HEK293 (cell line): ENCODE measurements at regions not wholly inside any gene's neighbourhood (a gene's known extent, or its start where the extent isn't known, plus 50 kb on each side); places are given as distances from the start of the nearest gene placed in this dataset.

Experiments
- CTCF ChIA-PET: fragments of 350-600 bp; formaldehyde crosslinking; extraction: SDS; loops from one replicate; lab custom pipeline; 2021; ENCODE audit warnings: antibody characterized with exemption; lab: Yijun Ruan, JAX
- POLR2A ChIA-PET: fragments of 300-600 bp; formaldehyde crosslinking; extraction: SDS; loops from one replicate; lab custom pipeline; 2020; ENCODE audit warnings: antibody characterized with exemption, inconsistent platforms; lab: Yijun Ruan, JAX
- H3K27ac ChIP-seq: fragments of 200-500 bp; sonication (Bioruptor generic); 2 replicates; pipeline ENCODE4 v1.5.1; 2014; ENCODE audit warnings: low read depth, low read length, control low read depth, inconsistent platforms; ENCODE audit errors: extremely low read depth
- H3K36me3 ChIP-seq, 2 experiments: fragments of 200-500 bp in 1 of 2; sonication (Bioruptor generic) in 1 of 2; 1 replicate in 1 of 2; 2 replicates in 1 of 2; pipeline ENCODE4 v1.5.1; 2014 to 2017; ENCODE audit warnings: inconsistent platforms in 2 of 2, low read length in 2 of 2; ENCODE audit not compliant: control insufficient read depth in 2 of 2, insufficient read depth in 1 of 2
- H3K4me1 ChIP-seq: fragments of 200-500 bp; sonication (Bioruptor generic); 2 replicates; pipeline ENCODE4 v1.5.1; 2014; ENCODE audit warnings: mild to moderate bottlenecking, low read length, inconsistent platforms; ENCODE audit not compliant: control insufficient read depth, insufficient read depth
- H3K4me3 ChIP-seq: 2 replicates; pipeline ENCODE4 v1.5.1; 2011; ENCODE audit warnings: low read depth, mild to moderate bottlenecking, control low read depth, low read length, moderate library complexity
- H3K9me3 ChIP-seq: fragments of 200-500 bp; sonication (Bioruptor generic); 2 replicates; pipeline ENCODE4 v1.5.1; 2014; ENCODE audit warnings: low read depth, low read length, inconsistent platforms; ENCODE audit not compliant: control insufficient read depth, insufficient read depth
- KLF16 ChIP-seq: fragments of 450-650 bp; formaldehyde crosslinking; IDR thresholded peaks from 2 replicates; pipeline ENCODE4 v1.5.1; 2017; ENCODE audit warnings: missing biosample characterization, missing genetic modification characterization
- RBAK ChIP-seq: fragments of 450-650 bp; formaldehyde crosslinking; IDR thresholded peaks from 2 replicates; pipeline ENCODE4 v1.5.1; 2016; ENCODE audit warnings: missing biosample characterization, missing genetic modification characterization
- ZBTB10 ChIP-seq: fragments of 450-650 bp; formaldehyde crosslinking; IDR thresholded peaks from 2 replicates; pipeline ENCODE4 v1.5.1; 2016; ENCODE audit warnings: missing biosample characterization, missing genetic modification characterization
- ZBTB48 ChIP-seq: fragments of 450-650 bp; formaldehyde crosslinking; IDR thresholded peaks from 2 replicates; pipeline ENCODE4 v1.5.1; 2016; ENCODE audit warnings: missing biosample characterization, missing genetic modification characterization
- ZBTB7A ChIP-seq: fragments of 450-650 bp; formaldehyde crosslinking; IDR thresholded peaks from 2 replicates; pipeline ENCODE4 v1.5.1; 2016; ENCODE audit warnings: low read depth, missing biosample characterization, missing genetic modification characterization
- ZNF112 ChIP-seq: fragments of 450-650 bp; formaldehyde crosslinking; IDR thresholded peaks from 2 replicates; pipeline ENCODE4 v1.5.0; 2017; ENCODE audit warnings: missing biosample characterization, missing genetic modification characterization
- ZNF19 ChIP-seq: fragments of 450-650 bp; formaldehyde crosslinking; IDR thresholded peaks from 2 replicates; pipeline ENCODE4; 2016; ENCODE audit warnings: missing biosample characterization, missing genetic modification characterization, low read depth
- ZNF223 ChIP-seq: fragments of 450-650 bp; formaldehyde crosslinking; IDR thresholded peaks from 2 replicates; pipeline ENCODE4 v1.5.1; 2016; ENCODE audit warnings: missing biosample characterization, missing genetic modification characterization
- ZNF398 ChIP-seq: fragments of 450-650 bp; formaldehyde crosslinking; IDR thresholded peaks from 2 replicates; pipeline ENCODE4 v1.5.1; 2017; ENCODE audit warnings: missing biosample characterization, missing genetic modification characterization
- ZNF416 ChIP-seq: fragments of 450-650 bp; formaldehyde crosslinking; IDR thresholded peaks from 2 replicates; pipeline ENCODE4 v1.5.1; 2016; ENCODE audit warnings: missing biosample characterization, missing genetic modification characterization
- ZNF426 ChIP-seq: fragments of 450-650 bp; formaldehyde crosslinking; IDR thresholded peaks from 2 replicates; pipeline ENCODE4 v1.5.1; 2017; ENCODE audit warnings: missing biosample characterization, missing genetic modification characterization, mild to moderate bottlenecking, inconsistent platforms, moderate library complexity
- ZNF518A ChIP-seq: fragments of 450-650 bp; formaldehyde crosslinking; conservative IDR thresholded peaks from 2 replicates; pipeline ENCODE4 v1.5.1; 2016; ENCODE audit warnings: low read depth, missing biosample characterization, missing genetic modification characterization
- ZNF548 ChIP-seq: fragments of 450-650 bp; formaldehyde crosslinking; IDR thresholded peaks from 2 replicates; pipeline ENCODE4 v1.5.1; 2016; ENCODE audit warnings: missing biosample characterization, missing genetic modification characterization
- ZNF664 ChIP-seq: fragments of 450-650 bp; formaldehyde crosslinking; IDR thresholded peaks from 2 replicates; pipeline ENCODE4 v1.5.1; 2016; ENCODE audit warnings: missing biosample characterization, missing genetic modification characterization
- ZNF830 ChIP-seq: fragments of 450-650 bp; IDR thresholded peaks from 2 replicates; pipeline ENCODE4 v1.5.0; 2018; ENCODE audit warnings: missing biosample characterization, missing genetic modification characterization, low read depth, mild to moderate bottlenecking, moderate library complexity
- ZSCAN5A ChIP-seq: fragments of 450-650 bp; formaldehyde crosslinking; IDR thresholded peaks from 2 replicates; pipeline ENCODE4 v1.5.1; 2016; ENCODE audit warnings: missing biosample characterization, missing genetic modification characterization
- TF ChIP-seq, protein P1 (sequence below): fragments of 450-650 bp; formaldehyde crosslinking; IDR thresholded peaks from 2 replicates; pipeline ENCODE4 v1.5.1; 2016; ENCODE audit warnings: missing biosample characterization, missing genetic modification characterization
- TF ChIP-seq, protein P2 (sequence below): fragments of 450-650 bp; formaldehyde crosslinking; IDR thresholded peaks from 2 replicates; pipeline ENCODE4 v1.5.1; 2017; ENCODE audit warnings: missing biosample characterization, missing genetic modification characterization

- Histone ChIP-seq H3K4me1 (no peaks in the 10 kb centered on the region), H3K9me3 (no peaks in the 10 kb centered on the region), H3K4me3 (no peak overlapping the region), H3K36me3 (no peaks in the 10 kb centered on the region), H3K27ac (no peak overlapping the region)
- TF ChIP-seq RBAK (tag by site-specific recombination), result no peak
- TF ChIP-seq ZNF548 (tag by site-specific recombination), result no peak
- no peak for TF ChIP-seq ZNF426 (tag by site-specific recombination)
- TF ChIP-seq ZNF664 (tag by site-specific recombination), result no peak
- TF ChIP-seq ZNF19 (tag by site-specific recombination), result no peak
- TF ChIP-seq ZSCAN5A (tag by site-specific recombination), result no peak
- no peak for TF ChIP-seq ZNF416 (tag by site-specific recombination)
- TF ChIP-seq KLF16 (tag by site-specific recombination), result no peak
- no peak for TF ChIP-seq ZBTB10
- TF ChIP-seq, protein P1, sequence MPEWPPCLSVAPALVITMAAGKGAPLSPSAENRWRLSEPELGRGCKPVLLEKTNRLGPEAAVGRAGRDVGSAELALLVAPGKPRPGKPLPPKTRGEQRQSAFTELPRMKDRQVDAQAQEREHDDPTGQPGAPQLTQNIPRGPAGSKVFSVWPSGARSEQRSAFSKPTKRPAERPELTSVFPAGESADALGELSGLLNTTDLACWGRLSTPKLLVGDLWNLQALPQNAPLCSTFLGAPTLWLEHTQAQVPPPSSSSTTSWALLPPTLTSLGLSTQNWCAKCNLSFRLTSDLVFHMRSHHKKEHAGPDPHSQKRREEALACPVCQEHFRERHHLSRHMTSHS, result no peak
- TF ChIP-seq, protein P2, sequence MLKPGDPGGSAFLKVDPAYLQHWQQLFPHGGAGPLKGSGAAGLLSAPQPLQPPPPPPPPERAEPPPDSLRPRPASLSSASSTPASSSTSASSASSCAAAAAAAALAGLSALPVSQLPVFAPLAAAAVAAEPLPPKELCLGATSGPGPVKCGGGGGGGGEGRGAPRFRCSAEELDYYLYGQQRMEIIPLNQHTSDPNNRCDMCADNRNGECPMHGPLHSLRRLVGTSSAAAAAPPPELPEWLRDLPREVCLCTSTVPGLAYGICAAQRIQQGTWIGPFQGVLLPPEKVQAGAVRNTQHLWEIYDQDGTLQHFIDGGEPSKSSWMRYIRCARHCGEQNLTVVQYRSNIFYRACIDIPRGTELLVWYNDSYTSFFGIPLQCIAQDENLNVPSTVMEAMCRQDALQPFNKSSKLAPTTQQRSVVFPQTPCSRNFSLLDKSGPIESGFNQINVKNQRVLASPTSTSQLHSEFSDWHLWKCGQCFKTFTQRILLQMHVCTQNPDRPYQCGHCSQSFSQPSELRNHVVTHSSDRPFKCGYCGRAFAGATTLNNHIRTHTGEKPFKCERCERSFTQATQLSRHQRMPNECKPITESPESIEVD (tag by site-specific recombination), result no peak
- no peak for TF ChIP-seq ZNF112 (tag by site-specific recombination)
- no peak for TF ChIP-seq ZNF518A (tag by site-specific recombination)
- no peak for TF ChIP-seq ZNF223 (tag by site-specific recombination)
- TF ChIP-seq ZNF830, result no peak
- TF ChIP-seq ZNF398 (tag by site-specific recombination), result no peak
- no peak for TF ChIP-seq ZBTB7A (tag by site-specific recombination)
- no peak for TF ChIP-seq ZBTB48 (tag by site-specific recombination)
- ChIA-PET POLR2A (no interaction called here), CTCF (no interaction called here)
Observed at GRCh38 chr2:3036432-3037125, 341.0 kb downstream of the EIPR1 start.
